AML-193 (cell line): ENCODE measurements at regions not wholly inside any gene's neighbourhood (a gene's known extent, or its start where the extent isn't known, plus 50 kb on each side); places are given as distances from the start of the nearest gene placed in this dataset.

ENCODE experiments used
- DNase-seq, 2 experiments: peaks; one replicate each; lab custom pipeline; 2025; lab: John Stamatoyannopoulos, UW

DNA sequence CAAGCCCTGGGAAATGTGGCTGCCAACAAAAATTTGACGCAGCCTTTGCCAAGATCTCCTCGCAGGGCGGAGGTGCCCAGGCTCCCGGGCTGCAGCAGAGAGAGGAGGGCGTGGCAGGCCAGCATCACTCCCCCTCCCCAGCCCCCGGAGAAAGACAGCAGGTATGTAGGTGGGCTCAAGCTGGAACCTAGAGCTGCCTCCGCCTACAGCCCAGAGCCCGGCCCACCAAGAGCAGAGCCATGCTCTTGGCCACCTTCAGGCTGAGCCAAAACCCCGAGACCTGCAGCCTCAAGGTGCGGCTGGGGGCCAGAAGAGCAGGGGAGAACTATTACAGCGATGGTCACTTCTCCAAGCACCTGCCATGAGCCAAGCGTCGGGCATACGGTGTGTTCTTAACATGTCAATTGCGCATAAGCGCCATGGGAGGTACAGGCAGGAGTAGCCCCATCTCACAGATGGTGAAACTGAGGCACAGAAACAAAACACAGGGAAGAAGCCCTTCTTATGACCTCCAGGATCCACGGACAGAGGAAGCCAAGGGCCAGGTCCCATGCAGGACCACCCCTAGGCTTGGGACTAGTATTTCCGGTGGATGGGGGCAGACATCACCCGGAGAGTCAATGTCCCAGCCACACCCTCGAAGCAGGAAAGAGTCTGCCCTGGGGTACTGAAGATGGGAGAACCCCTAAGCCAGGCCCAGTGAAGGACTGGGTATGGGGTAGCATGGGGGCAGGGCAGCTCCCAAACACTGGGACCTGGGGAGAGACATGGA lies 109.0 kb downstream of the NCOR2 start:
- no peak for DNase-seq

DNA sequence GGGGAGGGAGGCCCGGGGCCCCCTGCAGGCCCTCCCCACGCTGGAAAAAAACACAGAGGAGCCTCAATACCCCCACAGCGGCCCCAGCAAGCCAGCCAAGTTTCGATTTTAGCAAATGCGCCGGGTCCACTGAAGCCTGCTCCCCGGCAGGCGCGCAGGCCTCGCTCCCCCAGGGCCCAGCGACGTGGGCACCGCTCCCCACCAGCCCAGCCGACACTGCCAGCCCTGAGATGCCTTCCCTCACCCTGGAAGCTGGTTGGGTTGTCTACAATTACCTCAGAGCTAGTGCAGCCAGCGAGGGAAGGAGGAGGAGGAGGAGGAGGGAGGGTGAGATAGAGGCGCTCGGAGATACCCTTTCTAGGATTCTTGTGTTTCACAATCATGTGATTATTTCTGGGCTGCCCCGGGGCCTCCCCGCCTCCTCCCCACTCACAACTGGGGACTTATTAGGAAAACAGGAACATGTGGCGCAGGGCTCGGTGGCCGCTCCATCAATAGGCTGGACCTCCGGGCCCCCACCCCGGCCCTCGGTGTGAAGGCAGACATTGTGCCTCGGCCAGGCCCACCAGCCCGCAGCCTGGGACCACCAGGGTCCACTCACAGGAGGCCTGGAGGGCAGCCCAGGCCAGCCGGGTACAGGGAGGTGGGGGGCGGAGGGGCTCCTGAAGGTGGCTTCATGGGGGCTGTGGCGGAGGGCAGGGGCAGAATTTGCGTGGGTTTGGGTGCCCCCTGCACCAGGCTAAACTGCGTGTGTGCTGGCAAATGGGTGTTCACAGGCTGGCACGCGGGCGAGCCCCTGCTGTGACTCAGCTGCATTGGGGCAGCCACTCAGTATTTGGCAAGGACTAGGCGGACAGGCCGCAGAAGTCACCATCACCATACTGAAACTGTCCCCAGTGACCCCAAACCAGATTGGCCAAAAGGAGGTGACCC lies 109.9 kb downstream of the NCOR2 start:
- DNase-seq = peak; percentile 87 to 90

DNA sequence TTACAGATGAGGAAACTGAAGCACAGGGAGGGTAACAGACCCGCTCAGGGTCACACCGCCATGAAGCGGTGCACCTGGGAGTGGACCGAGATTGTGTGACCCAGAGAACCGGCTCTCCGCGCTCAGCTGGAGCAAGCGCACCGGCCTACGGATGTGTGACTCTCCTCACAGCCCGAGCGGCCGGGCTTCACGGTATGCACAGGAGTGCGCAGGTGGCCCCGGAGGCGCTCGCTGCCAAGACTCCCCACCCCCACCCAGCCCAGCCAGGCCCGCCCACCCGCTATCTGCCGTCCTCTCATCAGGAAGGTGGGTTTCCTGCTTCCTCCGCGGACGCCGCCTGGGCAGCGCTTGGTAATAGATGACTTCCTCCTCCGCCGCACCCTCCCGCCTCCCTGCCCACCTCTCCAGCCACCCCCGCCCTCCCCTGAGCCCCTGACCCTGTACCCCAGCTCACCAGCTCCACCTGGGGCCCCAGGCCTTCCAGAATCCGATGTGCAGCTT lies 110.7 kb downstream of the NCOR2 start:
- DNase-seq = no peak

DNA sequence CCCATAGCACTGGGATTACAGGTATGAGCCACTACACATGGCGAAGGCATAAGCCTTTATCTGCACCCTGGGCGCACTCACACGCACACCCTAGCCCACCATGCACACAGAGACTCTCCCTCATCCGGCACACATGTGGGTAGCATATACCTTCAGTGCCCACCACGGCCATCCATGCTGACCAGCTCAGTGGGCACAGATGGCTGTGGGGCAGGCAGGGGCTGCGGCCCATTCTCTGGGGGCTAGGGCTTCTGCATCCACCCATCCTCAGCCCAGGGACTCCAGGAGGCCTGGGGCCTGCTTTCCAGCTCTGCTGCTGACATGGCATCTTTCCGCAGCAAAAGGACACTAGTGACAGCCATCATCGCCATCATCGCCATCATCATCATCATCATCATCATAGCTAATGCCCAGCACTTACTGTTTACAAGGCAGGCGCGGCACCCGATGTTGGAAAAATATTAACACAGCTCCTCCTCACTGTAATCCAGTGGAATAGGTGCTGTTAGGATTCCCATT lies 111.2 kb downstream of the NCOR2 start:
- DNase-seq = no peak

DNA sequence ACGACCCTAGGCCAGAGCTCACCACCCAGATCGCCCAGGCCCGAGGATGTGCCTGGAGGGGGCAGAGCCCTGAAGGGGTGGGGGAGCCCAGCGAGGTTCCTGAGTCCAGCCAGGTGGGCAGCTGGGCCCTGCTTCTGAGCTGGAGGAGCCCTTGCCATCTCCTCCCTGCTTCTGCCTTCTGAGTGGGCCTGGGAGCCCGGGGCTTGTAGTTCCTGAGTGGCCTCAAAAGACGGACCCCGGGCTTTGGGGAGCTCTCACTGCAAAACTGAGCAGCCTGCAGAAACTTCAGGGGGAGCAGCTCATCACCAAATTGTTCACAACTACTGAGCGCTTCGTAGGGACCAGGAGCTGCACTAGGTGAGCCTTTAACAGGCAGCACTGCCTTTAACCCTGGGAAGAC lies 112.1 kb downstream of the NCOR2 start:
- DNase-seq = no peak

DNA sequence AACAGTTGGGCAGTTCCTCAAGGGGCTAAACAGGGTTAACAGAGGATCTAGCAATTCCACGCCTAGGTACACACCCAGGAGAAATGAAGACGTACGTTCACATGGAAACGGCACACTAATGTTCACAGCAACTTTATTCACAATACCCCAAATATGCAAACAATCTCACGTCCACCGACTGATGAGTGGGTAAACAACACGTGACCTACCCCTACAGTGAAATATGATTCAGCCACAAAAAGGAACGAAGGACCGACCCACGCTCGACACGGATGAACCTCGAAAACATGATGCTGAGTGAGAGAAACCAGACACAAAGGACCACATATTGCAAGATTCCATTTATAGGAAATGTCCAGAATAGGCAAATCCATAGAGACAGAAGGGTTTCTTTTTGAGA lies 112.7 kb downstream of the NCOR2 start:
- DNase-seq = no peak

DNA sequence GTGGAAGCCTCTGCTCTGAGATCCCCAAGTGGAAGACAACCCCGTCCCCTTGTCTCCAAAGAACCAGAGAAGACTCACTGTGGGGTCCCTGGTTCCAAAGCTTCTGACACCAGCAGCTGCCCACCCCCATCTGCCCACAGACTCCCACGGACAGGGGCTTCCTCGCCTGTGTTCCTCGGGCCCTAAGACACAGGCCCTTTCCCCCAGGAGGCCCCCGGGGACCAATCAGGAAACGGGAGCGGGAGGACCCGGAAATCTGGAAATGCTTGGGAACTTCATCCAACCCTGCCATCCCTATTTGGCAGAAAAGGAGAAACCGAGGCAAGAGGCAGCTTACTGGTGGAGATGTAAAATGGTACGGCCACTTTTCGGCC lies 113.1 kb downstream of the NCOR2 start:
- no peak for DNase-seq

DNA sequence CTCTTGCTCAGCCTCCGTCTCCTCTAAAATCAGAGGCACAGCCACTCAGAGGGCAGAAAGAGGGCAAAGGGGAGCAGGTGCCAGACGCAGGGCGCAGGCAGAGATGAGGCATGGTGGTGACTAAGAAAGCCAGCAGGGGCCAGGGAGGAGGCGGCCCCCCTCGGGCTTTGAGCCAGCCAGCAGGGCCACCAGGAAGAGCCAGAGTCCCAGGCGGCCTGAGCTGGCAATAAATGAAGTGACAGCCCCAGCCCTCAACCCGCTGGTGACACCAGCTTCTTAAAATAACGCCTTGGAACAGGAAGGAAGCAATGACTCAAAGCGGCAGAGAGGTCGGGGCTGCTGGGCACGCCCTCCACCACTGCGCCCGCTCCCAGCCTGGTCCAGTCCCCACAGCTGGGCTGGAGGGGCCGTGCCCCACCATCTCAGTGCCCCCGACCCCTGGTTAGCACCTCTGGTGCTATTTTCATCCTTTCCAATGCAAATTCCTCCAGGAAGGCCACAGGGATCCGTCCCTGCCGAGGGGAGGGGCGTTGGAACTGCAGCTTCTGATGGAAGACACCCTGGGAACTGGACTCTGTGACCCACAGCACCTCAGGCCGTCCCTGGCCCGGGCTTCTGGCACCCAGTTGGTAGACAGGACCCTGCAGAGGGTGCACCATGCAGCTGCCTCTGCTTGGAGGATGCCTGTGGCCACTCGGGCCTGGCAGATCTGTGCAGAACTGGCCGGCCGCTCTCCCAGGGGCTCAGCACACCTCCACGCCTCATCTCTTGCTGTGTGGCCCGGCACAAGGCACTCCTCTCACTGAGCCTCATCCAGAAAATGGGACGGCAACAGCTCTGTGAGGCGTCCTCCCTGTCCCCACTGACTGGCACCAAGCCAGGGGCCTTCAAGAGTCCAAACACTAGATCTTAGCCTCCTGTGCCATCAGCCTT lies 113.7 kb downstream of the NCOR2 start:
- peak; percentile 89 to 94 for DNase-seq

DNA sequence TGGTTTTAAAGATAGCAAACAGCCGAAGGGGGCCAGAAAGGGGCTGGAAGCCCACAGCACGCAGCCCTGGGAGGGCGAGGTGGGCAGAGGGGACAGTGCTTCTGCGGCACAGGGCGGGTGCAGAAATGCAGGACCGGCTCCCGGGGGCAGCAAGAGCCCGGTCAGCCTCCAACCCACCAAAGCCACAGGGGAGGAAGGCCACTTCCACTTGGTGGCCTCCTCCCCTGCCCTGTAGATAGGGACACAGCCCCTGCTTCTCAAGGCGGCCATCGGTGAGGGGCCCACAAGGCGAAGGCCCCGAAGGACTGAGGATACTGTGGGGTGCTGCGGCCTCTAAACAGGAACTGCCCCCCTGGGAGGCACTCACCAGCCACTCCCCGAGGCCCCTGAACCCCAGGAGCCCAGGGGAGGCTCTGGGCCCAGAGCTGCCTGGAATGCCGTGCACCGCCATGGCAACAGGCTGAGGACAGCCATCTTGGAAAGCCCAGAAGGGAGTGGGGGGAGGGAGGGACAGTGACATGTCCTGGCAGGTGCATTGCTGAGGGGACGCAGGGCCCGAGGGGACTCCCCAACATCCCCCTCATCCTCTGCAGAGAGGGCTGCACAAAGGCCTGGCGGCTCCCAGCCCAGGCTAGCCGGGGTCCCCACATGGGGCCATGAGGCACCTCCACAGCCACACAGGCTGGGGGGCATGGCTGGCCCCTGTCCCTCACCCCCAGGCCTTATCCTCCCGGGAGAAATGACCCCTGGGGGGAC lies 114.7 kb downstream of the NCOR2 start:
- DNase-seq = no peak

DNA sequence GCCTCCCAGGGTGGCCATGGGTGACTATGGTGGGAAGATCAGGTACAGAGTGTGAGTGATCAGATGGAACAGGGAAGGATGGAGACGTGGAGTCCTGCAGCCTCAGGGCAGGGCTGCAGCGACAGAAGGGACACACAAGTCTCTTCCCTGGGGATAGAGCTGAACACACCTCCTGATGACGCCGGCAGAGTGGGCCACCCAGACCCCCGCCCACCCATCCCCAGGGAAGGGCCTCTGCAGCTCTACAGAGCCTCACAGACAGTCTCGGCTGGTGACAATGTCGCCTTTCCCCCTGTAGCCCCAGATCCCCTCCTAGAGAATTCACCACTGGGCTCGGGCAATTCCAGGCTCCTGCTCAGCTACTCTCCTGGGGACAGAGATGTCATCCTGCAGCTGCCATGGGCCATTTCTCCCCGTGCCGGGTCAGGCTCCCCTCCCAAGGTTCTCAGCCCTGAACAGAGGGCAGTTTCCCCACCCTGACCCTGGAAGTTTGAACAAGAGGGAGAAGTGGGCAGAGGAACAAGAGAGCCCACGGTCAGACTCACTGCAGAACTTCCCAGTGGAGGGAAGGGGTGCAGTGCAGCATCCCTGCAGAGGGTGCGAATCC lies 115.7 kb downstream of the NCOR2 start:
- no peak for DNase-seq

DNA sequence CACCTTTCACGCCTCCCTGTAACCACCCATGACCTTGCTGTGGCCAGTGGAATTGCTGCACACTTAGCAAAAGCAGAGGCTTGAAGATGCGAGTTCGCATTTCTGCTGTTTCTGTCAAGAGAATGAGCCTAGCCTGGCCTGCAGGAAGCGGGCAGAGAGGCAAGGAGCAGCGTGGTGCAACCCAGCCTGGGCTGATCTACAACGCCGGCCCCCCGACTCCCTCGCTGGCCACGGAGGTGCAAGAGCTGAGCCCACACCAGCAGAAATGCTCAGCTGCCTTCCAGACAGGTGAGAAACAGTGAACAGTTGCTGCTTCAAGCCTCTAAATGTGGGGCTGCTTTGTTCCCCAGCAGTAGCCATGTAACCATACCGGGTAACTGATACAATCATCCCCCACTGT lies 116.4 kb downstream of the NCOR2 start:
- DNase-seq = no peak

DNA sequence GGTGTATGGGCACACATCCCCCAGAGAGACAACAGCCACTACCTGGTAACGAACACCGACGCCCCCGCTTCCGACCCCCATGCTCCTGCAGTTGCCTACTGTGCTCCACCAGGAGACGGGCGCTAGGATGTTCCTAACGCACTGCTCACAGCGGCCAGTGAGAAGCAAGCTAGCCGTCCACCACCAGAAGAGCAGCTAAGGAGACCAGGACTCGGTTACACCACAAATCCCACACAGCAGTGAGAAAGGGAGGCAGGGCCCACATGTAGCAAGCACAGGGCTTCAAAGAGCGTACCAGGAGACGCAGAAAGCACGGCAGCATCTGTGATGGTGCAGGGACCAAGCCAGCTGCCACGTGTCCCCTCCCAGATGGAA lies 117.0 kb downstream of the NCOR2 start:
- no peak for DNase-seq

DNA sequence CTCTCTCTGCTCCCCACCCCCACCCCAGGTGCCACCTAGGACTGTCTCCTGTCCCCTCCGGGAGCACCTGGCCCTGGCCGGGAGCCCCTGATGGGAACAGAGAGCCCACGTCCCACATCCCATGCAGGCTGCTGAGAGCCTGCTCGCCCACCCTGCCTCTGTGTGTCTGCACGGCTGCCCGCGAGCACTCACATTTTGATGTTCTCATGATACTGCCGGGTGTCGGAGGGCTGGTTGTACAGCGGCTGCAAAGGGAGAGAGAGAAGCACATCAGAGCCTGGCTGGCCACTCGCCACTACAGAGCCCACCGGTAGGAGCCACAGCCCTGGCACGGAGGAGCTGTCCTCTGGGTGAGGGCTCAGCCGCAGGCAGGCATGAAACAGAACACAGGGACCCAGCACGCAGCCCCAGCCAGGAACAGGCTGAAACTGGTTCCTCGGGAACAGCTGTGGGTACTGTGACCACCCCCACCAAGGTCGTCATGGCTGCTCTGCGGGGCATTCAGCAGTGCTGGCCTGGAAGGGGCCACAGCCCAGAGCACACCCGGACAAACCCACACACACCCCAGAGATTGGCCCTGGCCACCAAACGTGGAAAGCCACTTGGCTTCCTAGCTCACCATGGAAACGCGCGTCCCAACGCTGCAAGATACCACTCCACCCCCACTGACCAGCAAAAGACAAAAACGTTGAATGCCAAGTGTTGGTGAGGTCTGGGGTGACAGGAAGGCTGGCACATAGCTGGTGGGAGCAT lies 117.6 kb downstream of the NCOR2 start:
- DNase-seq = no peak

DNA sequence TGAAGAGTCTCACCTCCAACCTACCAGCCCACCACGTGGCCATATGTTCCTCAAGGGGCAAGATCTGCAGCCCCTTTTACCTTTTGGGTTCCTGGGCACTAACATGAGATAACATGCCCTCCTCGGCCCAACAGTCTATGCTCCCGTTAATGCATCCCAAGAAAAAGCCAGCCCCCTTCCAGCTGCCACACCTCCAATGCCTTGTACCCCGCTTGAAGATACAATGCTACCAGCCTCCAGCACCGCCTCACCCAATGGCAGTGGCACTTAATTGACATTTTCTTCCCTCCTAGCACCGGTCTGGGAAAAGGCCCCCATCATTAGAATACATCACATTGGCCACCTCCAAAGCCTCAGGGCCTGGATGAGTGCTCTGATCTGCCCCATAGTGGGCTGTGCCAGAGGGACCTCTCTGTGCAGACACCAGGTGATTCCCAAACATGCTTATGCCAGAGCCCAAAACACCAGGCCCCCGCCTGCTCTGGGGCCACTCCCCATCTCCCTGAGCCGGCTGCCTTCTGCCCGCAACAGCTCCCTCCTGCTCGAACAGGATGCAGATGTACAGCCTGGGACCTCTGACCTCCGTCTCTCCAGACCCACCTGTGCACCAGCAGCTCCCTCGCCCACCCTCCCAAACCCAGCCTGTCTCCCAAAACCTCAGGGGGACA lies 118.3 kb downstream of the NCOR2 start:
- no peak for DNase-seq

DNA sequence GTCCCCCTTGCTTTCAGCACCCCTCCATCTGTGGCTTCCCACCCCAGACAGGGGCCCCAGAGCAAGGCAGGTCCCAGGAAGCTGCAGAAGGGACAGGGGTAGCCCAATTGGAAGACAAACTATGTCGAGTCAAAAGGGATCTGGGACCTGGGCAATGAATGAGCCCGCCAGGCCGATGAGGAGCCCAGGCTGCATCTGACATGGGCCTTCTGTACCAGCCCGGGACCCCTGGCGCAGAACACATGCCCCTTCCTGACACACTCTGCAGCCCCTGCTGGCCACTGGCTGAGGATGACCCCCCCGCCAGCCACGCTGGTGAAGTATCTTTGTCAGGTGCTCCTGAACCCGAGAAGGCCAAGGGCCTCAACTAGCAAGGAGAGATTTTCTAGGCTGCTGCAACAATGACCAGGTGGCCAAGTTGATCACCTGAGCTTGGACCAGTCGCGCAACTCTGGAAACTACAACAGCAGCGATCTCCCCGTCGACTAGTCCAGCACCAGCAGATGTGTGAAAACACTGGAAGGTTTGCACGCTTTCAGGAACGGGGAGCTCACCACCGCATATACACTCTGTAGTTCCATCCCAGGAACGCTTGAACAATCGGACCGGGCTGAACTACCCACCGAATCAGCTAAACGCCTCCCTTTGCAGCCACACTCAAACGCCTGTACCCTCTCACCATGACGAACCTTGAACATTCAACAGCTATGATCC lies 119.0 kb downstream of the NCOR2 start:
- DNase-seq = no peak

DNA sequence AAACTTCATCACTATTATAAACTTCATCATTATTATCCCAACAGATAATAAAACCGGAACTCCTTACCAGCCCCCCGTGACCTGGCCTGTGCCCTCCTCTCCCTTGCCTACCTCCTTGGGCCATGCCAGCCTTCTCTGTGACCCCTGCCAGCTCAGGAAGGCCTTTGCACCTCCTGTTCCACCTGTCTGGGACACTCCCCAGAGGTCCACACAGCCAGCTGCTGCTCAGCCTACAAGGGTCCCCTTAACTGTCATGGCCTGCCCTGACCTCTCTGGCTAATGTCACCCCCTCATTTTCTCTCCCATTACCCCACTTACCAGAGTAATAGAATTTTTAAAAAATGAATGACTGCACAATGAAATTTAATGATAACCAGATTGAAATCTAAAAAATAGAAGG lies 121.0 kb downstream of the NCOR2 start:
- DNase-seq = no peak

DNA sequence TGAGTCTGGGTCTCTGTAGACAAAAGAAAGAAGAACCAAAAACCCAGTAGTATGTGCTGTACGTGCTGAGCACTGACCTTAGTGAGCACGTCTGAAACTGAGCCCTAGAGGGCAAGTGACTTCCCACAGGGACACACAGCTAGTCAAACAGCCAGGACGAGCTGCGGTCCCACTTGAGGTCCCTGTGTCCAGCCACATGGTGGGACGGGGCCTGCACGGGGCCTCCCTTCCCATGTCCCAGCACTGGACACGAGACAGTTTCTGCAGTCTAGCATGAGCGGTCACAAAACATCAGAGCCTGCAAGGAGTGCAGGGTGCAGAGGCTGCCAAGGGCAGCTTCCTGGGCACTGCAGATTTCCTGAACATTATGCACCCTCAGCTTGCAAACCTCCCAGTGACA lies 121.6 kb downstream of the NCOR2 start:
- DNase-seq = no peak

DNA sequence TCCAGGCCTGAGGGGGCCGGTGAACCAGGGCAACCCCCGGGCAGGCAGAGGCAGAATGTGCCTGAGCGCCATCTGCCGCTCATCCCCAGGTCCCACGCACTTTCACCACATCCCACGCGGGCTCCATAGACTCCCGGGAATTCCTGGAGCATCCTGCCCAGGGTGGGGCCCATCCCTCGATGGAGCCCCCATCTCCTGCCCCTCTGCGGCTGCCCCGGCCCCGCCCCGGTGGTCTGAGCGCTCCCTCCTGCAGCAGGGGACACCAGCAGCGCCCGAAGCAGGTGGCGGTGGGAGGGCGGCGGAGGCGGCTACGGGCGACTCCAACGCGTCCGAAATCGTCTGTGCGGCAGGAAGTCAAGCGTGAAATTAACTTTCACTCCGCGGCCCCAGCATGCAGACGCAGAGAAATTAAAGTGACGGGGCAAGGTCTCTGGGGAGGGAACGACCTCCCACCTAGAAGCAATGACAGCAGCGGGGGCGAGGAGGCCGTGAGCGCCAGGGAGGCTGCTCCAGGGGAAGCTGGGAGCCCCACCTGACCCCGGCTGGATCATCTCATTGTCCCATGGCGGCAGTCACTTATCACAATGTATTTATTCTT lies 122.2 kb downstream of the NCOR2 start:
- no peak for DNase-seq
